Peyer's patch (tissue), 4 donors: ENCODE measurements at regions not wholly inside any gene's neighbourhood (a gene's known extent, or its start where the extent isn't known, plus 50 kb on each side); places are given as distances from the start of the nearest gene placed in this dataset.

ENCODE experiments used
- CTCF ChIP-seq, 6 experiments: fragments of 450-650 bp in 4 of 6; fragments of 200-600 bp in 2 of 6; sonication (generic) in 1 of 6; IDR thresholded peaks; one replicate each; pipeline ENCODE4 v1.5.1; 2017 to 2019; ENCODE audit warnings: antibody characterized with exemption in 6 of 6, mild to moderate bottlenecking in 3 of 6, moderate library complexity in 1 of 6
- POLR2A ChIP-seq, 2 donors: fragments of 450-650 bp; IDR thresholded peaks; one replicate each; pipeline ENCODE4 v1.5.1; 2017; ENCODE audit warnings: antibody characterized with exemption in 2 of 2, mild to moderate bottlenecking in 2 of 2, moderate library complexity in 2 of 2

- TF ChIP-seq CTCF (IDR thresholded peaks at IDR 0.05) (no peak), POLR2A (IDR thresholded peaks at IDR 0.05) (no peak)
Measured at GRCh38 chr14:83291714-83292113, 1758.1 kb upstream of the SEL1L start.
